ENCODE measurements at regions not wholly inside any gene's neighbourhood (a gene's known extent, or its start where the extent isn't known, plus 50 kb on each side); places are given as distances from the start of the nearest gene placed in this dataset.

GRCh38 chr13:97858161-97858560 lies 95.3 kb upstream of the IPO5 start:
- POLR2A ChIA-PET = interaction anchor here (1.2 kb wide), 1 partner anchor 54 kb away, joined by 4 read pairs; no protein-coding TSS in a partner anchor
- Histone ChIP-seq H3K4me1 (replicated peaks in 1 of 2; ENCODE audit: control insufficient read depth in 2 of 2, insufficient read depth in 2 of 2, low read length in 2 of 2) (no peaks in the 10 kb centered on the region), H3K27me3 (ENCODE audit: control insufficient read depth in 2 of 2, insufficient read depth in 2 of 2, low read length in 2 of 2) (peaks cover 0 to 14% of the 10 kb centered on the region in 2 experiments; a peak in 2 of 5 replicates), H4K20me1 (replicated peaks; ENCODE audit: control insufficient read depth, insufficient read depth, low read length) (no peaks in the 10 kb centered on the region), H3K4me2 (ENCODE audit: insufficient read depth, low read length) (no peak overlapping the region), H2AFZ (ENCODE audit: low read depth, low read length) (no peak overlapping the region), H3K36me3 (ENCODE audit: control insufficient read depth, insufficient read depth, low read length) (no peaks in the 10 kb centered on the region), H3K4me3 (no peak overlapping the region), H3K9ac (ENCODE audit: insufficient read depth in 1 of 2, low read depth in 2 of 2, low read length in 2 of 2) (no peak overlapping the region), H3K27ac (ENCODE audit: extremely low read depth, low read depth, low read length) (no peak overlapping the region), H3K79me2 (ENCODE audit: control insufficient read depth, insufficient read depth, low read length) (no peaks in the 10 kb centered on the region), H3K9me3 (replicated peaks; ENCODE audit: control insufficient read depth, insufficient read depth, low read depth, low read length) (no peaks in the 10 kb centered on the region), H3K9me1 (ENCODE audit: control insufficient read depth, insufficient read depth, low read length) (no peaks in the 10 kb centered on the region)
- CTCF ChIA-PET (ENCODE audit: low intra/inter-chr PET ratio) = interaction anchor here (0.6 kb wide), 1 partner anchor 56 kb away, joined by 3 read pairs; no protein-coding TSS in a partner anchor
- no TSS peak for BruUV-seq (replicated peaks)
- no peak for DNase-seq (ENCODE audit: extremely low read depth in 1 of 4, low spot score in 3 of 4)
- intact Hi-C loops (cut with micrococcal nuclease) = no loop called here
- 0% methylated on average over 2 of the region's 2 CpGs for WGBS (ENCODE audit: insufficient coverage, low coverage, missing lambda C conversion rate)
- no peak for ATAC-seq
- no peak for FAIRE-seq
- in situ Hi-C loops (cut with MboI) = loop anchor here (10.0 kb wide), 1 partner anchor 817 kb away; no protein-coding TSS in a partner anchor
- TF ChIP-seq, protein P1, sequence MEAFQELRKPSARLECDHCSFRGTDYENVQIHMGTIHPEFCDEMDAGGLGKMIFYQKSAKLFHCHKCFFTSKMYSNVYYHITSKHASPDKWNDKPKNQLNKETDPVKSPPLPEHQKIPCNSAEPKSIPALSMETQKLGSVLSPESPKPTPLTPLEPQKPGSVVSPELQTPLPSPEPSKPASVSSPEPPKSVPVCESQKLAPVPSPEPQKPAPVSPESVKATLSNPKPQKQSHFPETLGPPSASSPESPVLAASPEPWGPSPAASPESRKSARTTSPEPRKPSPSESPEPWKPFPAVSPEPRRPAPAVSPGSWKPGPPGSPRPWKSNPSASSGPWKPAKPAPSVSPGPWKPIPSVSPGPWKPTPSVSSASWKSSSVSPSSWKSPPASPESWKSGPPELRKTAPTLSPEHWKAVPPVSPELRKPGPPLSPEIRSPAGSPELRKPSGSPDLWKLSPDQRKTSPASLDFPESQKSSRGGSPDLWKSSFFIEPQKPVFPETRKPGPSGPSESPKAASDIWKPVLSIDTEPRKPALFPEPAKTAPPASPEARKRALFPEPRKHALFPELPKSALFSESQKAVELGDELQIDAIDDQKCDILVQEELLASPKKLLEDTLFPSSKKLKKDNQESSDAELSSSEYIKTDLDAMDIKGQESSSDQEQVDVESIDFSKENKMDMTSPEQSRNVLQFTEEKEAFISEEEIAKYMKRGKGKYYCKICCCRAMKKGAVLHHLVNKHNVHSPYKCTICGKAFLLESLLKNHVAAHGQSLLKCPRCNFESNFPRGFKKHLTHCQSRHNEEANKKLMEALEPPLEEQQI (IDR thresholded peaks at IDR 0.05) = no peak
- no peak for TF ChIP-seq ZNF146 (CRISPR knock-in tag; IDR thresholded peaks at IDR 0.05; ENCODE audit: unreplicated experiment)
- no peak for TF ChIP-seq GTF2F1 (IDR thresholded peaks at IDR 0.05; ENCODE audit: low read depth, low read length)
- TF ChIP-seq EGR1 (conservative IDR thresholded peaks at IDR 0.05) = no peak
- no peak for TF ChIP-seq HSF4 (CRISPR knock-in tag; IDR thresholded peaks at IDR 0.05; ENCODE audit: borderline replicate concordance)
- no peak for TF ChIP-seq AFF4 (CRISPR knock-in tag; IDR thresholded peaks at IDR 0.05)
- TF ChIP-seq, protein P2, sequence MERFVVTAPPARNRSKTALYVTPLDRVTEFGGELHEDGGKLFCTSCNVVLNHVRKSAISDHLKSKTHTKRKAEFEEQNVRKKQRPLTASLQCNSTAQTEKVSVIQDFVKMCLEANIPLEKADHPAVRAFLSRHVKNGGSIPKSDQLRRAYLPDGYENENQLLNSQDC (CRISPR knock-in tag; IDR thresholded peaks at IDR 0.05) = no peak
- no peak for TF ChIP-seq GABPB2 (CRISPR knock-in tag; conservative IDR thresholded peaks at IDR 0.05)
- TF ChIP-seq HDAC2 (IDR thresholded peaks at IDR 0.05) = no peak
- no peak for TF ChIP-seq SRSF9 (IDR thresholded peaks at IDR 0.05; ENCODE audit: borderline replicate concordance, low read depth, low read length)
- TF ChIP-seq BCLAF1 (IDR thresholded peaks at IDR 0.05; ENCODE audit: borderline replicate concordance in 1 of 2, control insufficient read depth in 1 of 2, low read depth in 2 of 2, low read length in 1 of 2) = no peak
- TF ChIP-seq ZFP36 (IDR thresholded peaks at IDR 0.05; ENCODE audit: low read depth, low read length, partially characterized antibody) = no peak
- TF ChIP-seq PHF8 (IDR thresholded peaks at IDR 0.05; ENCODE audit: borderline replicate concordance, low read length) = no peak

Measured in K562 (cell line).